Esophagus squamous epithelium (tissue), 5 donors: ENCODE measurements at regions not wholly inside any gene's neighbourhood (a gene's known extent, or its start where the extent isn't known, plus 50 kb on each side); places are given as distances from the start of the nearest gene placed in this dataset.

ENCODE experiments used
- DNase-seq: peaks from one replicate; lab custom pipeline; 2025; lab: John Stamatoyannopoulos, UW
- H3K27ac ChIP-seq, 4 donors: fragments of 200-600 bp; sonication (generic); one replicate each; pipeline ENCODE4 v1.5.1; 2016 to 2019; ENCODE audit warnings: mild to moderate bottlenecking in 1 of 4
- H3K27me3 ChIP-seq, 4 donors: fragments of 200-600 bp; sonication (generic); 1 replicate in 3 of 4; 2 replicates in 1 of 4; pipeline versions ENCODE4 v1.5.1 to v1.6.0; 2017 to 2021; ENCODE audit warnings: antibody characterized with exemption in 1 of 4
- H3K36me3 ChIP-seq, 3 donors: fragments of 200-600 bp; sonication (generic); one replicate each; pipeline ENCODE4 v1.5.1; 2016 to 2019
- H3K4me1 ChIP-seq, 3 donors: fragments of 200-600 bp; sonication (generic); one replicate each; pipeline ENCODE4 v1.5.1; 2017 to 2019
- H3K4me3 ChIP-seq, 4 donors: fragments of 200-600 bp; sonication (generic); 1 replicate in 3 of 4; 2 replicates in 1 of 4; pipeline ENCODE4 v1.5.1; 2016 to 2019; ENCODE audit warnings: mild to moderate bottlenecking in 2 of 4, moderate library complexity in 1 of 4
- H3K9me3 ChIP-seq, 3 donors: fragments of 200-600 bp; sonication (generic); one replicate each; pipeline ENCODE4 v1.5.1; 2016 to 2019
- CTCF ChIP-seq, 6 experiments: fragments of 450-650 bp in 4 of 6; fragments of 200-600 bp in 2 of 6; sonication (generic) in 2 of 6; IDR thresholded peaks; one replicate each; pipeline ENCODE4 v1.5.1; 2016 to 2019; ENCODE audit warnings: antibody characterized with exemption in 6 of 6, mild to moderate bottlenecking in 4 of 6, moderate library complexity in 4 of 6
- POLR2A ChIP-seq, 4 donors: fragments of 450-650 bp; IDR thresholded peaks; one replicate each; pipeline ENCODE4 v1.6.1; 2017; ENCODE audit warnings: antibody characterized with exemption in 4 of 4, mild to moderate bottlenecking in 4 of 4, moderate library complexity in 3 of 4
- WGBS, 2 donors: methylation state at CpG; one replicate each; pipeline ENCODE4 v1.1.5; 2018; 5-methylcytosine and 5-hydroxymethylcytosine counted together
- intact Hi-C: fragments of 100-400 bp; cut with DNase I; formaldehyde crosslinking; loops from one replicate; pipeline ENCODE4 v1.15.0; 2022
- donor health status: DM: yes; HTN: yes; CAD: no.

GRCh38 chr4:108544481-108544880, 75.9 kb upstream of the RPL34 start:
- DNase-seq = no peak
- Histone ChIP-seq H3K27me3 (no peaks in the 10 kb centered on the region), H3K4me1 (peaks cover 0 to 9% (median 0%) of the 10 kb centered on the region in 3 donors), H3K9me3 (peaks cover 0 to 22% (median 16%) of the 10 kb centered on the region in 3 donors), H3K36me3 (no peaks in the 10 kb centered on the region), H3K27ac (peak overlapping the region in 1 of 4 donors; percentile 40), H3K4me3 (no peak overlapping the region)
- 26 to 47% methylated on average over 4 of the region's 4 CpGs for WGBS, 2 donors
- intact Hi-C loops = no loop called here
- TF ChIP-seq POLR2A (IDR thresholded peaks at IDR 0.05) (no peak), CTCF (IDR thresholded peaks at IDR 0.05) (no peak)

GRCh38 chr4:108543359-108543968, 76.9 kb upstream of the RPL34 start:
- intact Hi-C loops = no loop called here
- no peak for TF ChIP-seq CTCF (IDR thresholded peaks at IDR 0.05)
- no peak for TF ChIP-seq POLR2A (IDR thresholded peaks at IDR 0.05)
- Histone ChIP-seq H3K27ac (no peak overlapping the region), H3K27me3 (no peaks in the 10 kb centered on the region), H3K4me3 (no peak overlapping the region), H3K9me3 (peaks cover 0 to 21% (median 13%) of the 10 kb centered on the region in 3 donors), H3K4me1 (peaks cover 0 to 9% (median 0%) of the 10 kb centered on the region in 3 donors), H3K36me3 (no peaks in the 10 kb centered on the region)
- 82 to 92% methylated on average over 7 of the region's 7 CpGs for WGBS, 2 donors
- DNase-seq = no peak

GRCh38 chr4:108540536-108540935, 79.8 kb upstream of the RPL34 start:
- no peak overlapping the region for H3K4me3 ChIP-seq
- intact Hi-C loops = no loop called here
- 63 to 72% methylated on average over 2 of the region's 2 CpGs for WGBS, 2 donors
- H3K4me1 ChIP-seq = peaks cover 0 to 15% (median 0%) of the 10 kb centered on the region in 3 donors
- TF ChIP-seq POLR2A (IDR thresholded peaks at IDR 0.05) (no peak), CTCF (IDR thresholded peaks at IDR 0.05) (no peak)
- no peaks in the 10 kb centered on the region for H3K9me3 ChIP-seq
- H3K27ac ChIP-seq = no peak overlapping the region
- H3K27me3 ChIP-seq = no peaks in the 10 kb centered on the region
- no peaks in the 10 kb centered on the region for H3K36me3 ChIP-seq
- DNase-seq = no peak

GRCh38 chr4:108536577-108536976, 83.8 kb upstream of the RPL34 start:
- TF ChIP-seq CTCF (IDR thresholded peaks at IDR 0.05) (no peak), POLR2A (IDR thresholded peaks at IDR 0.05) (no peak)
- intact Hi-C loops = no loop called here
- Histone ChIP-seq H3K4me1 (peaks cover 0 to 5% (median 0%) of the 10 kb centered on the region in 3 donors), H3K27ac (no peak overlapping the region), H3K36me3 (no peaks in the 10 kb centered on the region), H3K9me3 (no peaks in the 10 kb centered on the region), H3K27me3 (no peaks in the 10 kb centered on the region), H3K4me3 (no peak overlapping the region)
- WGBS, 2 donors = 55 to 78% methylated on average over 2 of the region's 2 CpGs
- no peak for DNase-seq

- intact Hi-C loops = no loop called here
- DNase-seq = no peak
- 17 to 50% methylated on average over 3 of the region's 3 CpGs for WGBS, 2 donors
- TF ChIP-seq CTCF (IDR thresholded peaks at IDR 0.05) (no peak), POLR2A (IDR thresholded peaks at IDR 0.05) (no peak)
- peak overlapping the region in 2 of 4 donors; percentile 37 to 45 for H3K27ac ChIP-seq
- H3K4me1 ChIP-seq = peaks cover 0 to 5% (median 0%) of the 10 kb centered on the region in 3 donors
- H3K4me3 ChIP-seq = no peak overlapping the region
- no peaks in the 10 kb centered on the region for H3K27me3 ChIP-seq
- no peaks in the 10 kb centered on the region for H3K9me3 ChIP-seq
- no peaks in the 10 kb centered on the region for H3K36me3 ChIP-seq
Measured at GRCh38 chr4:108535757-108536156, 84.6 kb upstream of the RPL34 start.
